OCI-LY3 (cell line): ENCODE measurements at regions not wholly inside any gene's neighbourhood (a gene's known extent, or its start where the extent isn't known, plus 50 kb on each side); places are given as distances from the start of the nearest gene placed in this dataset.

Experiments used
- EZH2phosphoT487 ChIP-seq: fragments of 200-600 bp; shearing (Covaris generic); IDR thresholded peaks from 2 replicates; pipeline ENCODE4 v1.6.1; 2018; ENCODE audit warnings: antibody characterized with exemption, mixed run types, low read depth
- TF ChIP-seq, protein P1 (sequence below): fragments of 200-600, 300-600 bp; sonication (generic); IDR thresholded peaks from 2 replicates; pipeline ENCODE4 v1.5.1; 2014; ENCODE audit warnings: antibody characterized with exemption, low read length, low read depth

DNA sequence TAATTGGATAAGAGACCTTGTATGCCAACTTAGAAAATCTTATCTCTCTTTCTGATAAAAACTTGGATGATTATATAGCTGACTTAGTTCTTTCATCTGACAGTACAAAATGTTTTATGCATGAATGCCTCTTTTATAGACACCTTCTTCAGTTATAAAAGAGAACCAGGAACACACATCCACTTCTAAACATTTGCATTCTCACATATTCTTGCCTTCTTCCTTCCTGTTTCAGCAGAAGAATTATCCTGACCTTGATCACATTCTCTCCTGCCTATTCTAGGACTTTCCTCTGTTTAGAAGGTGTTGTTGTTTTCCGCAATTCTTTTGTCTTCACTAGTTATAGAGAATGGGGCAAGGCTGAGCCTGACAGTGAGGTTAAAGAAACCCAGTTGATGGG is 80.9 kb downstream of the LARP7 start:
- TF ChIP-seq, protein P1, sequence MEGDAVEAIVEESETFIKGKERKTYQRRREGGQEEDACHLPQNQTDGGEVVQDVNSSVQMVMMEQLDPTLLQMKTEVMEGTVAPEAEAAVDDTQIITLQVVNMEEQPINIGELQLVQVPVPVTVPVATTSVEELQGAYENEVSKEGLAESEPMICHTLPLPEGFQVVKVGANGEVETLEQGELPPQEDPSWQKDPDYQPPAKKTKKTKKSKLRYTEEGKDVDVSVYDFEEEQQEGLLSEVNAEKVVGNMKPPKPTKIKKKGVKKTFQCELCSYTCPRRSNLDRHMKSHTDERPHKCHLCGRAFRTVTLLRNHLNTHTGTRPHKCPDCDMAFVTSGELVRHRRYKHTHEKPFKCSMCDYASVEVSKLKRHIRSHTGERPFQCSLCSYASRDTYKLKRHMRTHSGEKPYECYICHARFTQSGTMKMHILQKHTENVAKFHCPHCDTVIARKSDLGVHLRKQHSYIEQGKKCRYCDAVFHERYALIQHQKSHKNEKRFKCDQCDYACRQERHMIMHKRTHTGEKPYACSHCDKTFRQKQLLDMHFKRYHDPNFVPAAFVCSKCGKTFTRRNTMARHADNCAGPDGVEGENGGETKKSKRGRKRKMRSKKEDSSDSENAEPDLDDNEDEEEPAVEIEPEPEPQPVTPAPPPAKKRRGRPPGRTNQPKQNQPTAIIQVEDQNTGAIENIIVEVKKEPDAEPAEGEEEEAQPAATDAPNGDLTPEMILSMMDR = no peak
- TF ChIP-seq EZH2phosphoT487 = no peak
